Karpas-422 (cell line): ENCODE measurements at regions not wholly inside any gene's neighbourhood (a gene's known extent, or its start where the extent isn't known, plus 50 kb on each side); places are given as distances from the start of the nearest gene placed in this dataset.

Source experiments
- DNase-seq: peaks from one replicate; pipeline ENCODE4 v3.0.0-alpha.2; 2015
- H2AFZ ChIP-seq: fragments of 200-600 bp; sonication (generic); 2 replicates; pipeline ENCODE4 v1.6.1; 2014; ENCODE audit warnings: antibody characterized with exemption, low read length, mixed read lengths
- H3K27ac ChIP-seq: fragments of 200-600 bp; sonication (generic); 2 replicates; pipeline ENCODE4 v1.5.1; 2014; ENCODE audit warnings: mild to moderate bottlenecking, low read length, moderate library complexity
- H3K27me3 ChIP-seq: fragments of 200-600 bp; sonication (generic); 2 replicates; pipeline ENCODE4 v1.6.1; 2014; ENCODE audit warnings: low read length, mixed read lengths
- H3K36me3 ChIP-seq: fragments of 200-600 bp; sonication (generic); 2 replicates; pipeline ENCODE4 v1.6.1; 2014; ENCODE audit warnings: low read length, mixed read lengths; ENCODE audit not compliant: insufficient read depth
- H3K4me1 ChIP-seq: fragments of 200-600 bp; sonication (generic); 2 replicates; pipeline ENCODE4 v1.6.1; 2014; ENCODE audit warnings: mild to moderate bottlenecking, low read length, mixed read lengths
- H3K4me2 ChIP-seq: fragments of 200-600 bp; sonication (generic); 2 replicates; pipeline ENCODE4 v1.6.1; 2014; ENCODE audit warnings: low read length, low read depth, mild to moderate bottlenecking; ENCODE audit not compliant: poor library complexity, severe bottlenecking
- H3K4me3 ChIP-seq: fragments of 200-600 bp; sonication (generic); 2 replicates; pipeline ENCODE4 v1.5.1; 2014; ENCODE audit warnings: mild to moderate bottlenecking, antibody characterized with exemption, low read length, mixed read lengths
- H3K79me2 ChIP-seq: fragments of 200-600 bp; sonication (generic); 2 replicates; pipeline ENCODE4 v1.6.1; 2014; ENCODE audit warnings: mild to moderate bottlenecking, low read length, mixed read lengths
- H3K9ac ChIP-seq: fragments of 200-600 bp; sonication (generic); 2 replicates; pipeline ENCODE4 v1.6.0; 2014; ENCODE audit warnings: low read length
- H3K9me2 ChIP-seq: fragments of 200-600 bp; sonication (generic), shearing (Covaris generic); replicated peaks from 2 replicates; pipeline ENCODE4 v1.6.0; 2014; ENCODE audit warnings: mild to moderate bottlenecking, low read length, moderate library complexity; ENCODE audit not compliant: insufficient read depth
- H3K9me3 ChIP-seq: fragments of 300-700, 200-600 bp; sonication (generic); 2 replicates; pipeline ENCODE4 v1.6.1; 2014; ENCODE audit warnings: low read length, mixed read lengths
- H4K20me1 ChIP-seq: fragments of 200-600 bp; sonication (generic); 2 replicates; pipeline ENCODE4 v1.6.1; 2014; ENCODE audit warnings: mild to moderate bottlenecking, antibody characterized with exemption, low read length, low read depth; ENCODE audit not compliant: insufficient read depth

GRCh38 chr14:52202151-52202550 lies 65.3 kb upstream of the PTGDR start:
- no peak for DNase-seq
- no peaks in the 10 kb centered on the region for H3K36me3 ChIP-seq
- no peak overlapping the region for H3K4me2 ChIP-seq
- H3K4me1 ChIP-seq, result no peaks in the 10 kb centered on the region
- H4K20me1 ChIP-seq, result no peaks in the 10 kb centered on the region
- no peaks in the 10 kb centered on the region for H3K9me2 ChIP-seq
- no peak overlapping the region for H3K27ac ChIP-seq
- no peak overlapping the region for H2AFZ ChIP-seq
- no peak overlapping the region for H3K9ac ChIP-seq
- H3K27me3 ChIP-seq, result no peaks in the 10 kb centered on the region
- no peaks in the 10 kb centered on the region for H3K9me3 ChIP-seq
- no peaks in the 10 kb centered on the region for H3K79me2 ChIP-seq
- no peak overlapping the region for H3K4me3 ChIP-seq

- no peak for DNase-seq
- Histone ChIP-seq H3K9ac (no peak overlapping the region), H3K79me2 (no peaks in the 10 kb centered on the region), H3K4me2 (no peak overlapping the region), H2AFZ (no peak overlapping the region), H3K4me1 (no peaks in the 10 kb centered on the region), H3K9me2 (no peaks in the 10 kb centered on the region), H3K4me3 (no peak overlapping the region), H4K20me1 (no peaks in the 10 kb centered on the region), H3K36me3 (no peaks in the 10 kb centered on the region), H3K27ac (no peak overlapping the region), H3K9me3 (no peaks in the 10 kb centered on the region), H3K27me3 (no peaks in the 10 kb centered on the region)
Observed at GRCh38 chr14:52190337-52190931, 77.1 kb upstream of the PTGDR start.

GRCh38 chr14:52189325-52189724 lies 78.2 kb upstream of the PTGDR start:
- no peak overlapping the region for H2AFZ ChIP-seq
- H3K9me3 ChIP-seq, result no peaks in the 10 kb centered on the region
- no peak for DNase-seq
- no peaks in the 10 kb centered on the region for H3K4me1 ChIP-seq
- no peaks in the 10 kb centered on the region for H3K27me3 ChIP-seq
- no peaks in the 10 kb centered on the region for H3K79me2 ChIP-seq
- no peak overlapping the region for H3K27ac ChIP-seq
- no peaks in the 10 kb centered on the region for H3K9me2 ChIP-seq
- no peaks in the 10 kb centered on the region for H3K36me3 ChIP-seq
- H3K4me3 ChIP-seq, result no peak overlapping the region
- no peak overlapping the region for H3K4me2 ChIP-seq
- no peaks in the 10 kb centered on the region for H4K20me1 ChIP-seq
- H3K9ac ChIP-seq, result no peak overlapping the region

- no peaks in the 10 kb centered on the region for H3K36me3 ChIP-seq
- H3K9ac ChIP-seq, result no peak overlapping the region
- no peak for DNase-seq
Observed at GRCh38 chr14:52188381-52188780, 79.1 kb upstream of the PTGDR start.

DNA sequence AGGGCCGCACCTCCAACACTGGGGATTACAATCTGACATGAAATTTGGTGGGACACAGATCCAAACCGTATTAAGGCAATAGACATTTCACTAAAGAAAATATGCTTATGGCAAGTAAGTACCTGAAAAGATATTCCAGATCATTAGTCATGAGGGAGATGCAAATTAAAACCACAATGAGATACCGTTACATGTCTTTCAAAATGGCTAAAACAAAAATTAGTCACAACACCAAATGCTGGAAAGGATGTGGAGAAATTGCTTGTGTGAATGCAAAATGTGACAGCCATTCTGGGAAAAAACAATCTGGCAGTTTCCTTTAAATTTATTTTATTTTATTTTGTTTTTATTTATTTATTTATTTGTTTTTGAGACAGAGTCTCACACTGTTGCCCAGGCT lies 82.3 kb upstream of the PTGDR start:
- no peaks in the 10 kb centered on the region for H3K9me3 ChIP-seq
- no peaks in the 10 kb centered on the region for H3K9me2 ChIP-seq
- H3K9ac ChIP-seq, result no peak overlapping the region
- H3K79me2 ChIP-seq, result no peaks in the 10 kb centered on the region
- no peaks in the 10 kb centered on the region for H3K27me3 ChIP-seq
- no peak overlapping the region for H3K27ac ChIP-seq
- no peaks in the 10 kb centered on the region for H3K4me1 ChIP-seq
- DNase-seq, result no peak
- H3K36me3 ChIP-seq, result no peaks in the 10 kb centered on the region
- no peak overlapping the region for H3K4me3 ChIP-seq
- H3K4me2 ChIP-seq, result no peak overlapping the region
- no peaks in the 10 kb centered on the region for H4K20me1 ChIP-seq
- no peak overlapping the region for H2AFZ ChIP-seq

More at GRCh38 chr14:52188381-52188780, 79.1 kb upstream of the PTGDR start:
- no peak overlapping the region for H3K27ac ChIP-seq
- H3K4me2 ChIP-seq, result no peak overlapping the region
- H4K20me1 ChIP-seq, result no peaks in the 10 kb centered on the region
- no peak overlapping the region for H2AFZ ChIP-seq
- no peaks in the 10 kb centered on the region for H3K27me3 ChIP-seq
- H3K9me3 ChIP-seq, result no peaks in the 10 kb centered on the region
- H3K79me2 ChIP-seq, result no peaks in the 10 kb centered on the region
- no peaks in the 10 kb centered on the region for H3K9me2 ChIP-seq
- H3K4me1 ChIP-seq, result no peaks in the 10 kb centered on the region
- H3K4me3 ChIP-seq, result no peak overlapping the region

DNA sequence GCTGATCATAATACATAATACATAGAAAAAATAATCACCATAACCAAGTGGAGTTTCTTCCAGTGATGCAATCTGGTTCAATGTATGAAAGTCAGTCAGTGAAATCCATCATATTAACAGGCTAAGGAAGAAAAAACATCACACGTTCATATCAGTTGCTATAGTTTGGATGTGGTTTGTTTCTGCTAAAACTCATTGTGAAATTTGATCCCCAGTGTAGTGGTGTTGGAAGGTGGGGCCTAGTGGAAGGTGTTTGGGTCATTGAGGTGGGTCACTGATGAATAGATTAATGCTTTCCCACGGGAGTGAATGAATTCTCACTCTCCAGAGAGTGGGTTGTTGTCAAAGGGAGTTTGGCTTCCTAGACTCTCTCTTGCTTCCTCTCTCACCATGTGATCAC lies 84.6 kb upstream of the PTGDR start:
- no peak overlapping the region for H3K4me2 ChIP-seq
- H3K36me3 ChIP-seq, result no peaks in the 10 kb centered on the region
- H3K4me1 ChIP-seq, result no peaks in the 10 kb centered on the region
- H3K9ac ChIP-seq, result no peak overlapping the region
- H3K79me2 ChIP-seq, result no peaks in the 10 kb centered on the region
- DNase-seq, result no peak
- no peaks in the 10 kb centered on the region for H4K20me1 ChIP-seq
- no peaks in the 10 kb centered on the region for H3K9me3 ChIP-seq
- no peak overlapping the region for H3K4me3 ChIP-seq
- H3K27ac ChIP-seq, result no peak overlapping the region
- no peaks in the 10 kb centered on the region for H3K9me2 ChIP-seq
- H2AFZ ChIP-seq, result no peak overlapping the region
- H3K27me3 ChIP-seq, result no peaks in the 10 kb centered on the region

DNA sequence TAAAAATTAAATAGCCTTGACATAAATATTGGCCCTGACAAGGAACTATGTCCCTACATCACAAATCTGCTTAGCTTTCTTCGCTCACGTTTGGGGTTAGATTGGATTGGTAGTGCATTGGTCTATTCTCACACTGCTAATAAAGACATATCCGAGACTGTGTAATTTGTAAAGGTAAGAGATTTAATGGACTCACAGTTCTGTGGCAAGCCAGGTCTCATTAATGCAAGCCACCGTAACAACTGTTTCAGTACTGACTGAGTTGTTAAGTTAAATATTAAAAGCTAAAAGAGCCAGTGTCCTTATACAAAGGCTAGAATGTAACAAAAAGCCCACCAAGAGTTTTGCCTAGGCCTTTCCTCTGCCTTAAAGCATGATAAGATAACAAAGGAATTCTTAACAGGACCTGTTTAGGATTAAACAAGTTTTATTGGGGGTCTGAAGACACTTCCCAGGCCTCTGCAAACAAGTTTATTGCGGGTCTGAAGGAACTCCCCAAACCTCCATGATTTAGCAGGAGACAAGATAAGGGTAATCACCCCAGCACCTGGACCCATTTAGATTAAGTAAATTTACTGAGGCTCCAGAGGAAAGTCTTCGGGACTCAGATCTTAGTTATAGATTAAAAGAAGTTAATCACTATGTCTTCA lies 88.2 kb upstream of the PTGDR start:
- Histone ChIP-seq H3K9me2 (no peaks in the 10 kb centered on the region), H3K27me3 (no peaks in the 10 kb centered on the region), H3K9ac (no peak overlapping the region), H3K4me3 (no peak overlapping the region), H3K9me3 (no peaks in the 10 kb centered on the region), H3K36me3 (no peaks in the 10 kb centered on the region), H3K4me2 (no peak overlapping the region), H2AFZ (no peak overlapping the region), H3K4me1 (no peaks in the 10 kb centered on the region; the same call in 1 of the 2 replicates), H3K79me2 (no peaks in the 10 kb centered on the region), H4K20me1 (no peaks in the 10 kb centered on the region), H3K27ac (no peak overlapping the region)
- no peak for DNase-seq

- Histone ChIP-seq H3K9me2 (no peaks in the 10 kb centered on the region), H3K9ac (no peak overlapping the region), H4K20me1 (no peaks in the 10 kb centered on the region), H3K9me3 (peaks cover 20% of the 10 kb centered on the region), H3K27ac (no peak overlapping the region), H2AFZ (no peak overlapping the region; the same call in 1 of the 2 replicates), H3K27me3 (no peaks in the 10 kb centered on the region; the same call in 1 of the 2 replicates), H3K79me2 (no peaks in the 10 kb centered on the region), H3K4me1 (no peaks in the 10 kb centered on the region; the same call in 1 of the 2 replicates), H3K4me3 (no peak overlapping the region), H3K4me2 (no peak overlapping the region), H3K36me3 (no peaks in the 10 kb centered on the region)
- no peak for DNase-seq
Observed at GRCh38 chr14:52175982-52176502, 91.5 kb upstream of the PTGDR start.
